ENCODE measurements at regions not wholly inside any gene's neighbourhood (a gene's known extent, or its start where the extent isn't known, plus 50 kb on each side); places are given as distances from the start of the nearest gene placed in this dataset.
A peak's percentile ranks its signal among the peaks of the same experiment; 100 is the strongest.

- DNase-seq (ENCODE audit: low spot score) (no peak), ATAC-seq (ENCODE audit: insufficient number of reproducible peaks, low FRiP score, low read depth) (no peak)
- H3K4me1 ChIP-seq (ENCODE audit: control insufficient read depth in 1 of 2, low read depth in 2 of 2), result peaks cover 4 to 23% of the 10 kb centered on the region in 2 donors
- H3K27me3 ChIP-seq (replicated peaks; ENCODE audit: insufficient read depth), result no peaks in the 10 kb centered on the region
- no peaks in the 10 kb centered on the region for H3K36me3 ChIP-seq
- no peak overlapping the region for H3K4me3 ChIP-seq
- no peak for TF ChIP-seq CTCF (IDR thresholded peaks at IDR 0.05)
- no peaks in the 10 kb centered on the region for H3K9me3 ChIP-seq
- H3K27ac ChIP-seq, result no peak overlapping the region
These were observed 115.5 kb upstream of the IRX5 start for GRCh38 chr16:54815177-54815576.

- no peak for TF ChIP-seq CTCF (IDR thresholded peaks at IDR 0.05)
- Histone ChIP-seq H3K36me3 (no peaks in the 10 kb centered on the region), H3K27ac (no peak overlapping the region), H3K9me3 (no peaks in the 10 kb centered on the region), H3K4me1 (ENCODE audit: control insufficient read depth in 1 of 2, low read depth in 2 of 2) (peaks cover 4 to 28% of the 10 kb centered on the region in 2 donors), H3K27me3 (replicated peaks; ENCODE audit: insufficient read depth) (no peaks in the 10 kb centered on the region), H3K4me3 (no peak overlapping the region)
- ATAC-seq (ENCODE audit: insufficient number of reproducible peaks, low FRiP score, low read depth) (no peak), DNase-seq (ENCODE audit: low spot score) (no peak)
These were observed 116.9 kb upstream of the IRX5 start for GRCh38 chr16:54813778-54814177.

- ATAC-seq (ENCODE audit: insufficient number of reproducible peaks, low FRiP score, low read depth) (no peak), DNase-seq (ENCODE audit: low spot score) (no peak)
- H3K27ac ChIP-seq, result no peak overlapping the region
- peaks cover 4 to 37% of the 10 kb centered on the region in 2 donors for H3K4me1 ChIP-seq (ENCODE audit: control insufficient read depth in 1 of 2, low read depth in 2 of 2)
- no peaks in the 10 kb centered on the region for H3K9me3 ChIP-seq
- H3K27me3 ChIP-seq (replicated peaks; ENCODE audit: insufficient read depth), result no peaks in the 10 kb centered on the region
- H3K36me3 ChIP-seq, result no peaks in the 10 kb centered on the region
- no peak for TF ChIP-seq CTCF (IDR thresholded peaks at IDR 0.05)
- no peak overlapping the region for H3K4me3 ChIP-seq
These were observed 118.4 kb upstream of the IRX5 start for GRCh38 chr16:54812229-54812628.

GRCh38 chr16:54808890-54809289 lies 121.8 kb upstream of the IRX5 start:
- Histone ChIP-seq H3K27ac (peak overlapping the region in 1 of 2 donors; percentile 42), H3K4me1 (ENCODE audit: control insufficient read depth in 1 of 2, low read depth in 2 of 2) (peaks cover 4 to 34% of the 10 kb centered on the region in 2 donors), H3K27me3 (replicated peaks; ENCODE audit: insufficient read depth) (no peaks in the 10 kb centered on the region), H3K4me3 (no peak overlapping the region), H3K9me3 (no peaks in the 10 kb centered on the region), H3K36me3 (no peaks in the 10 kb centered on the region)
- DNase-seq (ENCODE audit: low spot score), result no peak
- TF ChIP-seq CTCF (IDR thresholded peaks at IDR 0.05), result no peak
- peak; percentile 74 for ATAC-seq (ENCODE audit: insufficient number of reproducible peaks, low FRiP score, low read depth)

- ATAC-seq (ENCODE audit: insufficient number of reproducible peaks, low FRiP score, low read depth) (no peak), DNase-seq (ENCODE audit: low spot score) (no peak)
- no peak overlapping the region for H3K27ac ChIP-seq
- no peaks in the 10 kb centered on the region for H3K27me3 ChIP-seq (replicated peaks; ENCODE audit: insufficient read depth)
- H3K4me1 ChIP-seq (ENCODE audit: control insufficient read depth in 1 of 2, low read depth in 2 of 2), result peaks cover 0 to 14% of the 10 kb centered on the region in 2 donors
- no peak overlapping the region for H3K4me3 ChIP-seq
- no peaks in the 10 kb centered on the region for H3K9me3 ChIP-seq
- TF ChIP-seq CTCF (IDR thresholded peaks at IDR 0.05), result no peak
- H3K36me3 ChIP-seq, result no peaks in the 10 kb centered on the region
These were observed 123.7 kb upstream of the IRX5 start for GRCh38 chr16:54806881-54807360.

Data from thoracic aorta (tissue), 2 donors.